ENCODE measurements at regions not wholly inside any gene's neighbourhood (a gene's known extent, or its start where the extent isn't known, plus 50 kb on each side); places are given as distances from the start of the nearest gene placed in this dataset.

GRCh38 chr14:101217080-101217463 is 313.6 kb upstream of the RTL1 start:
- Histone ChIP-seq H3K36me3 (no peaks in the 10 kb centered on the region), H3K9me3 (no peaks in the 10 kb centered on the region), H3K9ac (ENCODE audit: low read depth in 2 of 2, low read length in 2 of 2) (no peak overlapping the region), H3K4me3 (no peak overlapping the region), H3K27ac (no peak overlapping the region), H3K4me1 (no peaks in the 10 kb centered on the region), H3K27me3 (no peaks in the 10 kb centered on the region)
- TF ChIP-seq CTCF (IDR thresholded peaks at IDR 0.05), result no peak
- intact Hi-C loops (cut with DNase I), result no loop called here
- DNase-seq, result no peak

DNA sequence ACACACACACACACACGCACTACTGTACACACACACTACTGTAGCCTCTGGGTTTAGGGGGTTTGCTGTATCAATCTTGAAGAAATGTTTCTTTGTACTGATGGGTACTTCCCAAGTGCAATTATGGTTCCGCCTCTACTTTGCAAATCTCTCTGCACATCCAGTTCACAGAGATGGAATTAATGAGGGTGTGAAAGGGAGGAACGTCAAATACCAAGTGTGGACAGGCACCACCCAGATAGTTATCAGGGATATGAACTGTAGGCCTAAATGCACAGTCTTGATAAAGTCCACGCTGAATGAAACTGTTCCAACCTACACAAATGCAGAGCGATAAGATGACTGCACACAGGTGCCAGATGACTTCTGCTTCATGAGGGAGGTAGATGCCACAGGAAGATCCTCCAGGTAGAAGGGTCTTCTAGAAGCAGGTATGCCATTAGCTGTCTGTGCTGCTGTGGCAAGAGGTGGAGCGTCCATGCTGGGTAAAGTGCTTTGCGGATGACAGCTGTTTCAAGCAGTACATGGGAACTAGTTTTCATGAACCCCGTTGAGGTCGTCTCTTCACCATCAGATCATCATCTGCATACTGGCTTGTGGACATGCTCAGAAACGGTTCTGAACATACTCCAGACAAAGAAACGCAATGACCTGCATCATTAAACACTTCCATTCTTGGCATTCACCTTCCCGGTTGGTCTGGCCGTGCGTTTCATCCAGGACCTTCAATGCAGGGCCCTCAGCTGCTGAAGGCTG is 314.3 kb upstream of the RTL1 start:
- Histone ChIP-seq H3K36me3 (no peaks in the 10 kb centered on the region), H3K9ac (ENCODE audit: low read depth in 2 of 2, low read length in 2 of 2) (no peak overlapping the region), H3K27ac (no peak overlapping the region), H3K4me3 (no peak overlapping the region), H3K4me1 (no peaks in the 10 kb centered on the region), H3K27me3 (no peaks in the 10 kb centered on the region), H3K9me3 (no peaks in the 10 kb centered on the region)
- no peak for TF ChIP-seq CTCF (IDR thresholded peaks at IDR 0.05)
- no peak for DNase-seq
- intact Hi-C loops (cut with DNase I), result no loop called here

- Histone ChIP-seq H3K9ac (ENCODE audit: low read depth in 2 of 2, low read length in 2 of 2) (no peak overlapping the region), H3K4me3 (no peak overlapping the region), H3K9me3 (no peaks in the 10 kb centered on the region), H3K27ac (no peak overlapping the region), H3K36me3 (no peaks in the 10 kb centered on the region), H3K27me3 (no peaks in the 10 kb centered on the region), H3K4me1 (no peaks in the 10 kb centered on the region)
- DNase-seq, result peak; percentile 16
- intact Hi-C loops (cut with DNase I), result no loop called here
- no peak for TF ChIP-seq CTCF (IDR thresholded peaks at IDR 0.05)
Observed at GRCh38 chr14:101219896-101220703, 316.6 kb upstream of the RTL1 start.

DNA sequence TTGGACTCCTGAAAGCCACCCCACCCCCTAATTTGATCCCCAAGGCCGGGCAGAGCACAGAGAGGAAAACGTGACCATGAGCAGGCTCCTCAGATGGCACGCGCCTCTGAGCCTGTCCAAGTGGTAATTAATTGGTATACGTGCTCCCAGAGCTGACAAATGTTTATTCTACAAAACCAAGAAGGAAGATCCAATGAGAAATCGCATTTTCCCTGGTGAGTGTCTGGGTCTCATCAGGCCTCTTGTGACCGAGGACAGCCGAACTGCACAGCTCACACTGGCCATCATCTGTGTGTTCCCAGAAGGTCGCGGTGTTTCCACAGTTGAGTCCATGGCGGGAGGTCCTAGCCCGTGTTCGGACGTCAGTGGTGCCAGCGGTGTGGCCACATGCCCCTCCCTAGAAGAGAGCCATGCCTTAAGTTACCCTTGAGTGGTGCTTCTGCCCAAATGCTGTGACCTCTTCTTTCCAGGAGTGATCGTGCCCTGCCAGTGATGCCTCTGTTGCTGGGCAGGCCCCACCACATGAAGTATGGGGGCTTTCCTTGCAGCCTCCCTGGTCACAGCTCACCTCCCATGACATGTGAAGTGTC is 317.5 kb upstream of the RTL1 start:
- H3K27ac ChIP-seq, result no peak overlapping the region
- TF ChIP-seq CTCF (IDR thresholded peaks at IDR 0.05), result no peak

GRCh38 chr14:101221549-101222160 is 318.1 kb upstream of the RTL1 start:
- TF ChIP-seq CTCF (IDR thresholded peaks at IDR 0.05), result no peak
- H3K9me3 ChIP-seq, result no peaks in the 10 kb centered on the region
- H3K36me3 ChIP-seq, result no peaks in the 10 kb centered on the region
- intact Hi-C loops (cut with DNase I), result no loop called here
- no peak overlapping the region for H3K9ac ChIP-seq (ENCODE audit: low read depth in 2 of 2, low read length in 2 of 2)
- no peaks in the 10 kb centered on the region for H3K27me3 ChIP-seq
- H3K4me3 ChIP-seq, result no peak overlapping the region
- no peak overlapping the region for H3K27ac ChIP-seq
- no peaks in the 10 kb centered on the region for H3K4me1 ChIP-seq
- peak; percentile 6 for DNase-seq

More for the DNA sequence above, 317.5 kb upstream of the RTL1 start:
- Histone ChIP-seq H3K36me3 (no peaks in the 10 kb centered on the region), H3K9me3 (no peaks in the 10 kb centered on the region), H3K4me1 (no peaks in the 10 kb centered on the region), H3K4me3 (no peak overlapping the region), H3K9ac (ENCODE audit: low read depth in 2 of 2, low read length in 2 of 2) (no peak overlapping the region), H3K27me3 (no peaks in the 10 kb centered on the region)
- intact Hi-C loops (cut with DNase I), result no loop called here
- DNase-seq, result peak; percentile 11

Data from colonic mucosa (tissue), 4 donors.